ENCODE measurements at regions not wholly inside any gene's neighbourhood (a gene's known extent, or its start where the extent isn't known, plus 50 kb on each side); places are given as distances from the start of the nearest gene placed in this dataset.
A peak's percentile ranks its signal among the peaks of the same experiment; 100 is the strongest.
"Not testable (repeated sequence)": the region's sequence is repeated elsewhere in the genome, so short reads cannot be mapped to it uniquely, and the experiment has no call there.

GRCh38 chr18:44325903-44326635 is 354.6 kb upstream of the SETBP1 start:
- Histone ChIP-seq H3K27ac (ENCODE audit: low read depth in 1 of 2, low read length in 1 of 2) (no peak overlapping the region), H3K36me3 (ENCODE audit: control insufficient read depth in 2 of 2, insufficient read depth in 2 of 2, low read length in 1 of 2) (no peaks in the 10 kb centered on the region), H3K9me3 (ENCODE audit: control insufficient read depth in 2 of 2, insufficient read depth in 1 of 2, low read length in 1 of 2) (no peaks in the 10 kb centered on the region), H3K27me3 (ENCODE audit: control insufficient read depth in 2 of 2, insufficient read depth in 1 of 2, low read length in 1 of 2) (no peaks in the 10 kb centered on the region), H3K4me1 (ENCODE audit: control insufficient read depth in 2 of 2, insufficient read depth in 2 of 2, low read length in 2 of 2) (no peaks in the 10 kb centered on the region), H3K4me3 (ENCODE audit: low read length in 2 of 2) (no peak overlapping the region)
- DNase-seq (ENCODE audit: low read depth in 6 of 9, low spot score in 9 of 9) = peak; percentile 14 to 77 (median 50)
- WGBS = 51% methylated on average over 4 of the region's 4 CpGs

DNA sequence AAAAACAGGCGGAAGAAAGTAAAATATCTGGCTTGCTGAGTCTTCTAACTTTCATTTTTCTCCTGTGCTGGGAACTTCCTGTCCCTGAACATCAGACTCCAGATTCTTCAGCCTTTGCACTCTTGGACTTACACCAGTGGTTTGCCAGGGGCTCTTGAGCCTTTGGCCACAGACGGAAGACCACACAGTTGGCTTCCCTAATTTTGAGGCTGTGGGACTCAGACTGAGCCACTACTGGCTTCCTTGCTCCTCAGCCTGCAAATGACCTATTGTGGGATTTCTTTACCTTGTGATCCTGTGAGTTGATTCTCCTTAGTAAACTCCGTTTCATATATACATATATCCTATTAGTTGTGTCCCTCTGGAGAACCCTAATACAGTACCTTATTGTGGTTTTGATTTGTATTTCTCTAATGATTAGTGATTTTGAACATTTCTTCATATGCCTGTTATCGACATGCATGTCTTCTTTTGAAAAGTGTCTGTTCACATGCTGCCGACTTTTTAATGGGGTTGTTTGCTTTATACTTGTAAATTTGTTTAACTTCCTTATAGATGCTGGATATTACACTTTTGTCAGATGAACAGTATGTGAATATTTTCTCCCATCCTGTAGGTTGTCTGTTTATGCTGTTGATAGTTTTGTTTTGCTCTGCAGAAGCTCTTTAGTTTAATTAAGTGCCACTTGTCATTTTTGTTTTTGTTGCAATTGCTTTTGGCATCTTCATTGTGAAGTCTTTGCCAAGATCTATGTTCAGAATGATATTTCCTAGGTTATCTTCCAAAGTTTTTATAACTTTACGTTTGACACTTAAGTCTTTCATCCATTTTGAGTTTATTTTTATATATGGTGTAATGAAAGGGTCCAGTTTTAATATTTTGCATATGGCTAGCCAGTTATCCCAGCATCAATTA is 348.8 kb upstream of the SETBP1 start:
- Histone ChIP-seq H3K4me1 (ENCODE audit: control insufficient read depth in 2 of 2, insufficient read depth in 2 of 2, low read length in 2 of 2) (no peaks in the 10 kb centered on the region), H3K27me3 (ENCODE audit: control insufficient read depth in 2 of 2, insufficient read depth in 1 of 2, low read length in 1 of 2) (no peaks in the 10 kb centered on the region), H3K27ac (ENCODE audit: low read depth in 1 of 2, low read length in 1 of 2) (no peak overlapping the region), H3K9me3 (ENCODE audit: control insufficient read depth in 2 of 2, insufficient read depth in 1 of 2, low read length in 1 of 2) (no peaks in the 10 kb centered on the region), H3K36me3 (ENCODE audit: control insufficient read depth in 2 of 2, insufficient read depth in 2 of 2, low read length in 1 of 2) (no peaks in the 10 kb centered on the region), H3K4me3 (ENCODE audit: low read length in 2 of 2) (no peak overlapping the region)
- 96% methylated on average over 6 of the region's 6 CpGs for WGBS
- DNase-seq (ENCODE audit: low read depth in 6 of 9, low spot score in 9 of 9) = no peak

- no peak for DNase-seq (ENCODE audit: low read depth in 6 of 9, low spot score in 9 of 9)
- H3K27ac ChIP-seq (ENCODE audit: low read depth in 1 of 2, low read length in 1 of 2) = no peak overlapping the region
- peaks cover 0 to 3% of the 10 kb centered on the region in 2 donors for H3K9me3 ChIP-seq (ENCODE audit: control insufficient read depth in 2 of 2, insufficient read depth in 1 of 2, low read length in 1 of 2)
- H3K36me3 ChIP-seq (ENCODE audit: control insufficient read depth in 2 of 2, insufficient read depth in 2 of 2, low read length in 1 of 2) = no peaks in the 10 kb centered on the region
- H3K4me1 ChIP-seq (ENCODE audit: control insufficient read depth in 2 of 2, insufficient read depth in 2 of 2, low read length in 2 of 2) = no peaks in the 10 kb centered on the region
- H3K27me3 ChIP-seq (ENCODE audit: control insufficient read depth in 2 of 2, insufficient read depth in 1 of 2, low read length in 1 of 2) = no peaks in the 10 kb centered on the region
- no peak overlapping the region for H3K4me3 ChIP-seq (ENCODE audit: low read length in 2 of 2)
- WGBS = 95% methylated on average over 1 of the region's 1 CpG
Measured at GRCh38 chr18:44341759-44342158, 338.9 kb upstream of the SETBP1 start.

- 96% methylated on average over 2 of the region's 2 CpGs for WGBS
- H3K27ac ChIP-seq (ENCODE audit: low read depth in 1 of 2, low read length in 1 of 2) = no peak overlapping the region
- H3K9me3 ChIP-seq (ENCODE audit: control insufficient read depth in 2 of 2, insufficient read depth in 1 of 2, low read length in 1 of 2) = peaks cover 0 to 3% of the 10 kb centered on the region in 2 donors
- DNase-seq (ENCODE audit: low read depth in 6 of 9, low spot score in 9 of 9) = no peak
- H3K4me3 ChIP-seq (ENCODE audit: low read length in 2 of 2) = no peak overlapping the region
- no peaks in the 10 kb centered on the region for H3K27me3 ChIP-seq (ENCODE audit: control insufficient read depth in 2 of 2, insufficient read depth in 1 of 2, low read length in 1 of 2)
- H3K36me3 ChIP-seq (ENCODE audit: control insufficient read depth in 2 of 2, insufficient read depth in 2 of 2, low read length in 1 of 2) = no peaks in the 10 kb centered on the region
- H3K4me1 ChIP-seq (ENCODE audit: control insufficient read depth in 2 of 2, insufficient read depth in 2 of 2, low read length in 2 of 2) = no peaks in the 10 kb centered on the region
Measured at GRCh38 chr18:44342162-44342561, 338.5 kb upstream of the SETBP1 start.

DNA sequence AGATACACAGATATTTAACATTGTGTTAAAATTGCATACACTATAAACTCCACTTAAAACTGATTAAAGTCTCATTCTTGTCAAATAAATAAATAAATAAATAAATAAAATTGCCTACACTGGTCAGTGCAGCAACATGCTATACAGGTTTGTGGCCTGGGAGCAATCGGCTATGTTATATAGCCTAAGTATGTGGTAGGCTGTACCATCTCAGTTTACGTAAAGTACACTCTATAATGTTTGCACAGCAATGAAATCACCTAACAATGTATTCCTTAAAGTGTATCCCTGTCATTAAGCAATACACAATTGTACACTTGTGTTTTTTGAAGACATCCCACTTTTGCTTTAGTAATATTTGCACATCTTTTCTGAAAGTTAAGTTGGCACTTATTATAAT is 337.7 kb upstream of the SETBP1 start:
- Histone ChIP-seq H3K27me3 (ENCODE audit: control insufficient read depth in 2 of 2, insufficient read depth in 1 of 2, low read length in 1 of 2) (no peaks in the 10 kb centered on the region), H3K27ac (ENCODE audit: low read depth in 1 of 2, low read length in 1 of 2) (no peak overlapping the region), H3K4me1 (ENCODE audit: control insufficient read depth in 2 of 2, insufficient read depth in 2 of 2, low read length in 2 of 2) (no peaks in the 10 kb centered on the region), H3K36me3 (ENCODE audit: control insufficient read depth in 2 of 2, insufficient read depth in 2 of 2, low read length in 1 of 2) (no peaks in the 10 kb centered on the region), H3K9me3 (ENCODE audit: control insufficient read depth in 2 of 2, insufficient read depth in 1 of 2, low read length in 1 of 2) (peaks cover 0 to 3% of the 10 kb centered on the region in 2 donors), H3K4me3 (ENCODE audit: low read length in 2 of 2) (no peak overlapping the region)
- no peak for DNase-seq (ENCODE audit: low read depth in 6 of 9, low spot score in 9 of 9)
- WGBS = 97% methylated on average over 2 of the region's 2 CpGs

GRCh38 chr18:44343570-44343969 is 337.1 kb upstream of the SETBP1 start:
- DNase-seq (ENCODE audit: low read depth in 6 of 9, low spot score in 9 of 9) = no peak
- no peaks in the 10 kb centered on the region for H3K4me1 ChIP-seq (ENCODE audit: control insufficient read depth in 2 of 2, insufficient read depth in 2 of 2, low read length in 2 of 2)
- H3K27me3 ChIP-seq (ENCODE audit: control insufficient read depth in 2 of 2, insufficient read depth in 1 of 2, low read length in 1 of 2) = no peaks in the 10 kb centered on the region
- H3K36me3 ChIP-seq (ENCODE audit: control insufficient read depth in 2 of 2, insufficient read depth in 2 of 2, low read length in 1 of 2) = no peaks in the 10 kb centered on the region
- H3K9me3 ChIP-seq (ENCODE audit: control insufficient read depth in 2 of 2, insufficient read depth in 1 of 2, low read length in 1 of 2) = peaks cover 0 to 3% of the 10 kb centered on the region in 2 donors
- no peak overlapping the region for H3K27ac ChIP-seq (ENCODE audit: low read depth in 1 of 2, low read length in 1 of 2)
- no peak overlapping the region for H3K4me3 ChIP-seq (ENCODE audit: low read length in 2 of 2)

DNA sequence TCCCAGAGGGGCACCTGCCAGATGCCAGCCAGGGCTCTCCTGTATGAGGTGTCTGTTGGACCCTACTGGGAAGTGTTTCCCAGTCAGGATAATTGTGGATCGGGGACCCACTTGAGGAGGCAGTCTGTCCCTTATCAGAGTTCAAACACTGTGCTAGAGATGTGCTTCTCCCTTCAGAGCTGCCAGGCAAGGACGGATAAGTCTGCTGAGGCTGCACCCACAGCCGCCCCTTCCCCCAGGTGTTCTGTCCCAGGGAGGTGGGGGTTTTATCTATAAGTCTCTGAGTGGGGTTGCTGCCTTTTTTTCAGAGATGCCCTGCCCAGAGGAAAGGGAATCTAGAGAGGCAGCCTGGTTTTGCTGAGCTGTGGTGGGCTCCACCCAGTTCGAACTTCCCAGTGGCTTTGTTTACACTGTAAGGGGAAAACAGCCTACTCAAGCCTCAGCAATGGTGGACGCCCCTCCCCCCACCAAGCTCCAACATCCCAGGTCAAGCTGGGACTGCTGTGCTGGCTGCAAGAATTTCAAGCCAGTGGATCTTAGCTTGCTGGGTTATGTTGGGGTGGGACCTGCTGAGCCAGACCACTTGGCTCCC is 324.0 kb upstream of the SETBP1 start:
- no peaks in the 10 kb centered on the region for H3K4me1 ChIP-seq (ENCODE audit: control insufficient read depth in 2 of 2, insufficient read depth in 2 of 2, low read length in 2 of 2)
- H3K36me3 ChIP-seq (ENCODE audit: control insufficient read depth in 2 of 2, insufficient read depth in 2 of 2, low read length in 1 of 2) = no peaks in the 10 kb centered on the region
- WGBS = 93% methylated on average over 5 of the region's 5 CpGs
- DNase-seq (ENCODE audit: low read depth in 6 of 9, low spot score in 9 of 9) = no peak
- H3K27me3 ChIP-seq (ENCODE audit: control insufficient read depth in 2 of 2, insufficient read depth in 1 of 2, low read length in 1 of 2) = no peaks in the 10 kb centered on the region
- H3K27ac ChIP-seq (ENCODE audit: low read depth in 1 of 2, low read length in 1 of 2) = no peak overlapping the region
- no peaks in the 10 kb centered on the region for H3K9me3 ChIP-seq (ENCODE audit: control insufficient read depth in 2 of 2, insufficient read depth in 1 of 2, low read length in 1 of 2)
- no peak overlapping the region for H3K4me3 ChIP-seq (ENCODE audit: low read length in 2 of 2)

DNA sequence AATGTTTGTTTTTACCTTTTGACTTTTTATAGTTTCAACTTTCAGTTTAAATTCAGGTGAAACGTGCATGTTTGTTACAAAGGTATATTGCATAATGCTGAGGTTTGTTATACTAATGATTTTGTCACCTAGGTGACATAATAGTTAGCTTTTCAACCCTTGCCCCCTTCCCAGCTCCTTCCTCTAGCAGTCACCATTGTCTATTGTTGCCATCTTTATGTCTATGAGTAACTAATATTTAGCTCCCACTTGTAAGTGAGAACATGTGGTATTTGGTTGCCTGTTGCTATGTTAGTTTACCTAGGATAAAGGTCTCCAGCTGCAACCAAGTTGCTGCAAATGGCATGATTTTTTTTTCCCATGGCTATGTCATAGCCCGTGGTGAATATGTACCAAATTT is 322.3 kb upstream of the SETBP1 start:
- H3K27me3 ChIP-seq (ENCODE audit: control insufficient read depth in 2 of 2, insufficient read depth in 1 of 2, low read length in 1 of 2) = no peaks in the 10 kb centered on the region
- H3K36me3 ChIP-seq (ENCODE audit: control insufficient read depth in 2 of 2, insufficient read depth in 2 of 2, low read length in 1 of 2) = no peaks in the 10 kb centered on the region
- H3K27ac ChIP-seq (ENCODE audit: low read depth in 1 of 2, low read length in 1 of 2) = no peak overlapping the region
- no peaks in the 10 kb centered on the region for H3K4me1 ChIP-seq (ENCODE audit: control insufficient read depth in 2 of 2, insufficient read depth in 2 of 2, low read length in 2 of 2)
- no peak for DNase-seq (ENCODE audit: low read depth in 6 of 9, low spot score in 9 of 9)
- no peak overlapping the region for H3K4me3 ChIP-seq (ENCODE audit: low read length in 2 of 2)
- WGBS = 97% methylated on average over 2 of the region's 2 CpGs
- H3K9me3 ChIP-seq (ENCODE audit: control insufficient read depth in 2 of 2, insufficient read depth in 1 of 2, low read length in 1 of 2) = no peaks in the 10 kb centered on the region

- not testable (repeated sequence) for H3K27ac ChIP-seq (ENCODE audit: low read depth in 1 of 2, low read length in 1 of 2); H3K36me3 ChIP-seq (ENCODE audit: control insufficient read depth in 2 of 2, insufficient read depth in 2 of 2, low read length in 1 of 2); H3K9me3 ChIP-seq (ENCODE audit: control insufficient read depth in 2 of 2, insufficient read depth in 1 of 2, low read length in 1 of 2); H3K27me3 ChIP-seq (ENCODE audit: control insufficient read depth in 2 of 2, insufficient read depth in 1 of 2, low read length in 1 of 2); H3K4me1 ChIP-seq (ENCODE audit: control insufficient read depth in 2 of 2, insufficient read depth in 2 of 2, low read length in 2 of 2); H3K4me3 ChIP-seq (ENCODE audit: low read length in 2 of 2)
- WGBS = 99% methylated on average over 1 of the region's 1 CpG
- peak in 1 of 9 donors; percentile 23 for DNase-seq (ENCODE audit: low read depth in 6 of 9, low spot score in 9 of 9)
Measured at GRCh38 chr18:44359741-44360140, 320.9 kb upstream of the SETBP1 start.
